Hepatic stellate cell (primary cell): ENCODE measurements at regions not wholly inside any gene's neighbourhood (a gene's known extent, or its start where the extent isn't known, plus 50 kb on each side); places are given as distances from the start of the nearest gene placed in this dataset.

Experiments used
- DNase-seq: peaks from one replicate; pipeline ENCODE4 v3.0.0; 2011; ENCODE audit warnings: low spot score

DNA sequence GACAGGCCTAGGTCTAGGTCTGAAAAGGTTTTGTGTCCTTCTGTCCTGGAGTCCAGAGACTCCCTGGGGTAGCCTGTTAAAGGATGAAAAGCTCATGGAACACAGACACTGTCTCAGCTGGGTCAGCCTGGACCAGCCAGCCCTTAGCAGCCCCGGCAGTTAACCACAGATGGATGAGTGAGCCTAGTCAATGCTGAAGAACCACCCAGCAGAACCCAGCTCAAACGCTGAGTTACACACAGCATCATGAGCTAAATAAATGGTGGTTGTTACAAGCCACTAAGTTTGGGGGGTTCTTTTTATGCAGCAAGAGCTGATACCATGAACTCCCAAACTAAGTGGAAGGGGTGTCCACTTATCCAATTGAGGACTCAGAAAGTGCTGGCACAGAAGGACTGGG, 472.8 kb upstream of the PROK2 start:
- no peak for DNase-seq

DNA sequence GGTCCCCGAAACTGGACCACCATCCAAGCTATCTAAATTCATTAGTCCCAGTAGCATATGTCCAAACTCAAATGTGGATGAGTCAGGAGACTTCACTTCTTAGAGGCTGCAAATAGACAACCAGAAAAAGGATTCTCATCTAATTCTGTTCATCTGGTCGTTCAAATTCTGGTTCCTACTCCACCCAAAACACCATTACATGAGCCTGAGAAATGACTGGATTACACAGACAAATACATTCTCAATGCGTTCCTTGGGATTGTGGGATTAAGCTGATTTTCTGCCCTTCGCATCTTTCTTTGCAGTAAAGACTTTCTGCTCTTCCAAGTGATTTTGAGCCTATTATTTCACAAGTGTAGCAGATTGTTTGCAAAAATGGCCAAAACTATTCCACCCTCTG, 472.3 kb upstream of the PROK2 start:
- no peak for DNase-seq

DNA sequence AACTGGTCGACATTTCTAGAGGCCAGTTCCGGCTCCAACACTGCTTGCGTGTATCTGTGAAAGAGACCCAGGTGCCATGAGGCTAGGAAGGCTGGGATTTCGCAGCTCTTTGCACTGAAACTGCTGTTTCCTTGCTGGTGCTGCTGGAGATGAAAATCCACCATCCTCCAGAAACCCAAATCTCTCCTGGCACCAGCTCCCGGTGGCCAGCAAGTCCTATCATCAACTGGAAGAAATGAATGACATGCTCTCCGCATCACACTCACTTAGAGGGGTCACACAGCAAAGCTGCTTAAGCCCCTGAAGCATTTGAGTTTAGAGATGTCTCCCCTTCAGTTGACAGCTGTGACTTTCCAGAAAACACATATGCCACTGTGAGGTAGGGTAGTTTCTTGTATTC, 471.8 kb upstream of the PROK2 start:
- DNase-seq: no peak

DNA sequence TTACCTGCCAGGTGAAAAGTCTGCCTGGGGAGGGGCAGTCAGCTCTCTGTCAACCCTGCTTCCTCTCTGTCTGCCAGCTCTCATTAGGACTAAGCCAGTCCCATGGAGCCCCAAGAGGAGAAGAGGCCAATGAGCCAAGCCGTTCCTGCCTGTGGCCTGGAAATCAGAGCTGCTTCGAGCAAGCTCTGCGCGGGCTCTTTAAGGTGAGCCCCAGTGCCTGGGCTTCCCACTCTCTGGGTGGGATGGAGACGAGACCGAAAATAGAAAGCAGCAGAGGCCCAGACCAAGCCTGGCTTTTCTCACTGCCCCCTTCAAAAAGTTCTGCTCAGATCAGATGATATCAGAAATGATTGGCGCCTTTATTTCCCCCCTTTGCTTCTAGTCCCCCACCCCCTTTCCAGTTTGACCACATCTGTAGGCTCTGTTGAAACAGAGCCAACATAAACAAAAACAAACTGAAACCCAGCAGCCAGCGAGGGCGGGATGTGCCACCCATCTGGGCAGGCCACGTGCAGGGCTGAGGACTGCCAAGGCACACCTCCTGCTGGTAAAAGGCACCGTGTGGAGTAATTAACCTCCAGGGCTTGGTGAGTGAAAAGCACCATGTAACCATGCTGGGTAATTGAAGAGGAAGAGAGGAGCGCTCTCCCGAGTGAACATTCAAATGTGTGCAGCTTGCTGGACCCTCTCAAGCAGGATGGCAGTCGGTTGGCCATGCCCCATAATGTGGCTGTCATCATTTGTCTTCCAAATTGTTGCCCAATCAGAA, 471.0 kb upstream of the PROK2 start:
- DNase-seq: no peak

DNA sequence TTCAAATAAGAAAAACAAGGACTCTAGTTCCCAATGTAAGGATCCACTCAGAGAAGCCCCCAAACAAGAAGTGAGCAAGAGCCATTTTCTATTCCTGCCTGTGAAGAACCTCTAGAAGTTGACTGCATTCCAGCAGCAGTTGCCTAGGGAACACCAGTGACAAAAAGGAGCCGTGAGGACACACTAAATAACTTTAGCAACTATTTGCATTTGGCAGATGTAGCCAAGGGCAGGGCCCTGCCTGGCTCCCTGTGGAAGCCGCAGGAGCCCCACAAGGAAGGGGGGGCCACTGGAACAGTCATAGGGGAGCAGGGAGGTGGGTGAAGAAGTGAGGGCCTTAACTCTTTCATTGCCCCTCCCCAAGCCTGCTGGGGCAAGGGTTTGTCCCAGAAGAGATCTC, 470.2 kb upstream of the PROK2 start:
- DNase-seq: peak; percentile 52

DNA sequence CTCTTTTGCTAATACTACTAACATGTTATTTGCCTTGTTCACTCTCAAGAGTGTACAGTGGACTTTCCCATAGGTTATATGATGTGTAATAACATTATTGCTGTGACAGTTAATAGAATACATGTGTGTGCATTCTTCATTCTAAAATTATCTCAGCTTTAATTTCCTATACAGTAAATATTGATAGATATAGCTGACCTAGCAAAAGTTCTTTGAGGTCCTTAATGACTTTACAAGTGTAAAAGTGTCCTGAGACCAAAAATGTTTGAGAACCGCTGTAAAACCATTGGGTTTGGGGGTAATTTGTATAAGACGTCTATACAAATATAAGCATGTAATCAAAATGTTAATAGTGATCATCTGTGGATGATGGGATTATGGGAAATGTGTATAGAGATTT, 469.5 kb upstream of the PROK2 start:
- no peak for DNase-seq

DNA sequence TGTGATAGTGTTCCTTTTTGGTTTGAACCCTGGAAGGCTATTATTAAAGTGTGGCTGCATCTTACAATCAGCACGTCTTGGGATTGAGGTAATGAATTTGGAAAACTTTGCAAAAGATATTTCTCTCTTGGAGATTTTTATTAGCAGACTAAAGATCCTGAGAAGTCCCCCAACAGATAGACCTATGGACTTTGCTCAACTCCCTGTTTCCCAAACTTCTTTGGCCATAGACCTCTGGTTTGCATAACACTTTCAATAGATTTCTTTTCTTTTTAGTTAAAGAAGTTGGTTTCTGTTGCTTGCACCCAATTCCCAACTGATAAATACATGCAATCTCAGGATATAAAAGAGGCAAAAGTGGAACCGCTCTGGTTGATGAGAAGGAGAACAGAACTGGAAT, 465.8 kb upstream of the PROK2 start:
- no peak for DNase-seq

DNA sequence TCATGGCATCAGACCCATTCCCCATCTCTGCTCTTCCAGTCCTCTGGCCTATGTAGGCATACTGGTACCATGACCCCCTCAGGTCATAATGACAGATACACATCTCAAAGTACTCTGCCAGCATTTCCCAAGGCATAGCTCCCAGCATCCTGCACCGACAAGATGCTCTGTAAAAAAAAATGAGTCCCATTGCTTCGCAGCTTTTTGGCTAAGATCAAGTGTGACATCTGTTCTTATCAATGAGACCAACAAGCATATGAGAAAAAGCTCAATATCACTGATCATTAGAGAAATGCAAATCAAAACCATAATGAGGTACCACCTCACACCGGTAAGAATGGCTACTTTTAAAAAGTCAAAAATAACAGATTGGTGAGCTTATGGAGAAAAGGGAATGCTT, 463.9 kb upstream of the PROK2 start:
- no peak for DNase-seq

DNA sequence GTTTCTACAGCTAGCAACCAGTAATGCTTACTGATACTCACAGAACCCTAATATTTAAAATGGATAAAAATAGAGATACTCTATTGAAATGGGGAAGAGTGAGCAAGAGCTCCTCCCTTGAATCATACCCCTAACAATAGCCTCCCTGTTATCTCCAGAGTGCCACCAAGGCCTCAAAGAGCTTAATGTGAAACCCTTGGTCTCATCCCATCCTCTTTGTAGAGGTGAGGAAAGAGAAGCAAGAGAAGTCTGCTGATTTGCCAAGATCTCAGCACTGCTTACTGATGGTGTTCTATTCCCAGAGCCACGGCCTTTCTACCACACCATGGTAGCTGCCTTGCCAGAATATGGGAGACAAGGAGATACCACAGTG, 463.4 kb upstream of the PROK2 start:
- no peak for DNase-seq

DNA sequence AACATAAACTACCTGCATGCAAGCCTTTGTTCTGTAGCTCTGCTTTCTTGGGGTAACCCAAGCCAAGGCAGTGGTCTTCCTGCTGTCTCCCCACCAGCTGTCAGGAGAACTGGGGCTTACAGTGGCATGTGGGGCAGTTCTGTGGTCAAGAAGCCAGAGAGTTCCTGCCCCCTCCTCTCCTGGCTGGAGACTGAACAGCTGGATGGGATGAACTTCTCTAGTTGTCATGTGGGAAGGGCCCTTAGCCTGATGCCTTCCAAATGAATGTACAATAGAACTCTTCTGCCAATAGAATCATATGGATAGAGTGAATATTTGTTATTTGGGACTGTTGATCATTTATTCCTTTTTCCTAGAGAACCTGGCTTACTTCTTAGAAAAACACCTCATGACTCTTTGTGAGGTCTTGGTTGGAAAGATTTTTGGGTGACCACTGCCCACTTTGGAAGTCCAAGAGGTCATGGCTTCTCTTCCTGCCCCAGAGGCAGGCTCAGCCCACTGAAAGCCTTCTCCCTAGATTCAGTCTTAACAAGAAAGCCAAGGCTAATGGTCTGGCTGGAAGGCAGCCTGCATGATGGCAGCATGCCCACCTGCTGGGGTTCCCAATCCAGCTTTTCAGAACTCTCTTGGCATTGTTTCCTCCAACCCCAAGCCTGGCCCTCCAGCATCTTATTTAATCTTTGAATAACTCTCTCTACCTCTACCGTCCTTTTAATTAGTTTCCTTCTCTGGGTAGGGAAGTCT, 462.9 kb upstream of the PROK2 start:
- DNase-seq: no peak

DNA sequence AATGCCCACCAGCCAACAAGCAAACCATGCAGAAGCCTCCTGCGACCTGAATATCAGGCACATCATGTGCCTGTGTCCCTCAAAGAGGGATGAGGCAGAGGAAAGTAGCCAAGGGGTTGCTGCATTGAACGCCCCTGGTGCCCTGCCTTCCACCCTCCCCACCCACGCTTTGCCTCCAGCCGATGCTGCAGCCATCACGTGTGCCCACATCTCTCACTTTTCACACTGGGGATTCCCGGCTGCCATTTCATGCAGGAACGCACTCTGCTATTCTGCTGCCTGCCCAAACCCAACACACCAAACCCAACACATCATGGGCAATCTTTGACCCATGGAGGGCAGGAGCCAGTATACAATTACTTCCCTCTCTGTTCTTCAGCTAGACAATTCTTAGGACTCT, 462.2 kb upstream of the PROK2 start:
- DNase-seq: no peak

DNA sequence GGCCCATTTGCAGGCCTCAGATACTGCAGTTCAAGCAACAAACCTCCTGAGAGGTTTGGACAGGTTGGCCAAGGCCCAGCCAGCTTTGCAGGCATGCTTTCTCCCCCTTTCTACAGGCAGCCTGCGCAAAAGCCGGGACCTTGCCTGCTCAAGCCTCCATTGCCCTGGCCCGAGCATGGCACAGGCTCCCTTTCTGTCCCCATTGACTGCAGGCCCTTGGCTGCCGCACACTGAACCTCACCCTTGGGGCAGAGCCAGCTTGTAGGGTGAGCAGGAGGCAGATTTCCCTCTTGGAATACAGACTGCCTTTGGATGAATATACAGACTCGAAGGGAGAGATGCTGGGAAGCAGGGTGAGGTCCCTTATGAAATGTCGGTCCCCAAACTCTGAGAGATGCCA, 461.7 kb upstream of the PROK2 start:
- DNase-seq: no peak

DNA sequence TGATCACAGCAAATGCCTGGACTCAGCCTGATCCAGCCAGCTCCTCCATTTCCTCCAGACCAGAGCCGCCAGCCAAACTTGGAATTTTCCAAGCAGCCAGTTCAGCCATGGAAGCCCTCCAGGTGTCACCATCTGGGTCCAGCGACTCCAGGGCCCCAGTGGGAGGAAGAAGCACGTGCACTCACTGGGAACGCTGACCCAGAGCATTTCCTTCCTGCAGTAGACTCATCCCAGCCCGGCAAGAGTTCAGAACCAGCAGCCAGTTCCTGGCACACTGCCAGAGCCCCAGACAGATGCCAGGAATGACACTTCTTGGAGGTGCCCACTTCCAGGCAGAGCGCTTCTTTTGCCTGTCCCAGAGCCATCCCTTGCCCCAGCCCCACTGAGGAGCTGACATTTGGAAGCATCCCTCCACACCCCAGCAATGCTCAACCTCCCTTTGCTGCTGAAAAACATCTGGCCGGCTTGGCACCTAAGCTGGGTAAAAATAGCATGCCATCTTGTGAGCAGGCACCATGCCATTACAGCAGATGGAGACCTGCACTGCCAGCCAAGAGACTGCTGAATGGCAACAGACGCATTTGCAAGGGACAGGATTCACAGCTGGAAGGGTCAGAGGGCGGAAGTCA, 460.3 kb upstream of the PROK2 start:
- no peak for DNase-seq

DNA sequence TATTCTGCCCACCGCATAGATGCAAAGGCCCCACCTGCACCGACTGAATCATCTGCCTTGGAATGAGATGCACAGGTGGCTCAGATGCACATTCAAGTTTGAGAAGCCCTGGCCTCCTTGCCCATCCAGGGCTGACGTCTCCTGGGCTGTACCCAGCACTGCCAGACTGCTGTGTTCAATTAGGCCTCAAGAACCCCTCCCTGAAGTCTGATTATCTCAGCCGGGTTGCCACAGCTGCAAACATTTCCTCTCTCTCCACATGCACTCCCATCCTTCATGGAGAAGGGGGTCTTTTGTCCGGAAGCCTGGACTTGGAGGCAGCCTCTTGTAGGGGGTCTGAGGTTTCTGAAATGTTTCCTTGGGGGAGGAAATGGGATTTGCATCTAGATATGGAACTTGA, 459.4 kb upstream of the PROK2 start:
- DNase-seq: no peak

DNA sequence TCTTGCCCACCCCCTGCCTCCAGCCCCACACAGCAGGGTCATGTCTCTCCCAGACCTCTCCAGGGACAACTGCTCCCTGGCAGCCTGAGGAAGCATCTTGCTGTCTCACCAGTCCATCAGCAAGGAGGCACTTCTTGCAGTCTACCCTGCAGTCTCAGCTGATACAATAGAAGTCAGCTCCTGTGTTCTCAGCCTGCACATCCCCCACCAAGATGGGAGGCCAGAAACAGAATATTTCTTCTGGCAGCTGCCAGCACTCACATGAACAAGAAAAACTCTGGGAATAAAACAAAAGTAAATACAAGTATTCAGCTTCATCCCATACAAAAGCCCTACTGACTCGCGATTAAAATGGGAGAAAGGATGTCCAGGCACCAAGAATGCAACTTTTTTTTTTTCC, 457.4 kb upstream of the PROK2 start:
- no peak for DNase-seq

DNA sequence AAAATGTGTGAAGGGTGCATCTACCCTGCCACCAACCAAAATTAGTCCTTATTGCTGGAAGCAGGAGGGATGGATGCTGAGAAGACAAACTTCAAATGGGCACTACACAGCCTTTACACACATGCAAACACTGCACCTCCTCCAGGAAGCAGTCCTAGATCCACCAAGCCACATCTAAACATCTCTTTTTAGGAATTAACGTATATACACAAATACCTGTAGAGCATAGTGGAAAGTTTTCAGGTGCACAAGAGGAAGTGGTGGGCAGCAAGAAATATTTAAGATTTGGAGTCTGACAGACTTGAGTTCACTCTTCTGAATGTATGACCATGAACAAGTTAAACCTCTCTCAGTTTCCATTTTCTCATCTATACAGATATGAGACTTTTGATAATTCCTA, 456.6 kb upstream of the PROK2 start:
- DNase-seq: no peak

DNA sequence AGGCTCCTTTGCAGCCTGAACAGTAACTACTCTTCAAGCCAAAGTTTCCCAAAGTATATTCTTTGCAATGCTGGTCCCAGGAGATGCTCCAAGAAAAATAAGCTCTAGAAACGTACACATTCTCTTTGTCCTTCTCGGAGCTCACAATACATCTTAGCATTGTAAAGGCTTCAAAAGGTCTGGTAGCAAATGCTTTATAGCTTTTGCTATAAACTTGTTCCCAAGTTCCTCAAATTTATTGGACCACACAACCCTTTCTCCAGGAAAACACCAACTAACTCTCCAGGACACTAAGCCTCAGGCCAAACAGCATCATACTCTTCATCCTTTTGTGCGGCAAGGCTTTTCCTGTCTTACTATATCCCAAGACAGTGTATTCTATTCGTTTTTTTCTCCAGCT, 455.6 kb upstream of the PROK2 start:
- DNase-seq: no peak

DNA sequence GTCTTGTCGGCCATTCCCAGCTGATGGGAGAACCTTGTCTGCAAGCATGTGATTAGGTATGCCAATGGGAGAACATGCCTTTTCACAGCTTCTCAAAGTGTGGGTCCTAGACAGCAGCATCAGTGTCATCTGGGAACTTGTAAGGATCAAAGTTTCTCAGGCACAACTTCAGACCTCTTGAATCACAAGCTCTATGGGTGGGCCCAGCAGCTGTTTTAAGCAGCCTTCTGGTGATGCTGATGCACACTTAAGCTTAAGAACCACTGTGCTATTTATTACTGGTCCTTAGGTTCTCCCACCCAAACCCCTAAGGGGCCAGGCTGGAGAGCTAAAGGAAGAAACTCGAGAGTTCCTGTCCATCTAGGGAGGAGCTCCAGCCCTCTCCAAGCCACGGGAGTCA, 453.9 kb upstream of the PROK2 start:
- DNase-seq: no peak

DNA sequence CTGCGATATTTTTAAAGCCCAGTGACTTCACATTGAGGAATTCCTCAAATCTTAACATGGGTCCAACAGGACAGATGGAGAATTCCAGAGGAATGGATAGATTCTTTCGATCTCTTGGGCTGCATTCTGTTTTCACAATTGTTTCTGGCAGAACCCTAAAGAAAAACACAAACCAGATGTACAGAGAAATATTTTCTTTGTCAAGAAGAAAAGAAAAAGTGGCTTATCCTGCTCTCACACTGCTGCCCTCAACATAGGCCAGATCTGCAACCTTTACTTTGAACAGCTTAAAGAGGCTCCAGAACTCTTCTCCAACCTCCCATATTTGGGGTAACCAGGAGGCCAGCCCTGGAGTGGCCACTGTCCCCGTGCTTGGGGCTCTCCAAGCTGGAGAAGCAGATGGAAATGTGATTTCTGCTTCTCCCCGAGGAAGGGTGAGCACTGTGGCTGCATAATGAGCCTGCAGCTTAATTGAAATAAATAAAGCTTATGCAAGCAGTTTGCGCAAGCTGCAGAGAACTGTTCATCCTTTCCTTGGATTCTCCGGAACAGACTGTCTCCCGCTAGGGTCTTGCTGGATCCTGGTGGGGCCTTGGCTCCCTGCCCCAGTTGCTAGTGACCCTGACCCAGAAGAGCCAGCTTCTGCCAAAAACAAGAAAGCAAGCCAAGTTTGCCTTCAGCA, 453.2 kb upstream of the PROK2 start:
- no peak for DNase-seq

DNA sequence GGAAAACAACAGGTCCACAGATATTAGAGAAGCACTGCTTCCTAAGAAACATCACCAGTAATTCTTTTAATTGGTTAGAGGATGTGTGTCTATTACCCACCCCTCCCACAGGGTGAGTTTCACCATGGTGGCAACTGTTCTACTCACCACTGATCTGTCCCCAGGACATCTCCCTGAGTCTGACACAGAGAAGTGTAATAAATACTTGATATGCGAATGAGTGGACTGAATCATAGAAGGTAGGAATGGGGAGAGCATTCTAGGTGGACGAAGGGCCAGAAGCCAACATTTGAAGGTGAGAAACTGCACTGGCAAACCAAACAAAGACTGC, 452.7 kb upstream of the PROK2 start:
- no peak for DNase-seq

DNA sequence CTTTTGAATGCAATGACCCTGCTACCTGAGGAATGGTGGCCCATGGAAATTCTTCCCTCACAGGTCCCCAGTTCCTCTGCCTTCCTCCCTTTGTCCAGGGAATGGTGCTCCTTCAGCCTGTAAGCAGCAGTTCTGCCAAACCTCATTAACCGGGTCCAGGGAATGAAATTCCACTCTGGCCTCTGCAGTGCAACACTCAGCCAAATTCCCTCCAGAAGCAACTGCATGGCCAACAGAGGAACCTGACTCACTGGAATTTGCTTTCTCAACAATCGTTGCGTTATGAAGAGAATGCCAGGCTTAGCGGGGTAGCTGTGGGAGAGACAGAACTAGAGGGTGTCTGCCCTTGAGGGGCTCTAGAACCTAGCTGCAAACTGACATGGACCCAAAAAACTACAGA, 449.4 kb upstream of the PROK2 start:
- DNase-seq: no peak

DNA sequence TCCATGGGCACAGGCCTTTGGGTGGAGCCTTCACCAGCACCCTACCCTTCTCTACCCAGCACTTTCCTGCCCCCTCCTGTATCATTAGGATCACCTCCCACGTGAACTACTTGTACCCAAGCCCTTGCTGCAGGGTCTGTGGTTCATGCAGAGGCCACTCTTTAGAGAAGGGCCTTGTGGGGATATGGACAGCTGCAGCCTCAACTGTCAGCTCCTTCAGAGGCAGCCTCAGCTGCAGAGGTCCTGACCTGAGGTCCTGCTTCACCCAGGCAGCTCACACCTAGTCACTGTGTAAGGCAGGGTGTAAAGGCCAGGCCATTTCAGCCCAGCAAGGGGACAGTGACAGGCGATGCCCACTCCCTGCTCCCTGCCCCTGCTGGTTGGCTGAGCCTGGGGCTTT, 448.6 kb upstream of the PROK2 start:
- no peak for DNase-seq

DNA sequence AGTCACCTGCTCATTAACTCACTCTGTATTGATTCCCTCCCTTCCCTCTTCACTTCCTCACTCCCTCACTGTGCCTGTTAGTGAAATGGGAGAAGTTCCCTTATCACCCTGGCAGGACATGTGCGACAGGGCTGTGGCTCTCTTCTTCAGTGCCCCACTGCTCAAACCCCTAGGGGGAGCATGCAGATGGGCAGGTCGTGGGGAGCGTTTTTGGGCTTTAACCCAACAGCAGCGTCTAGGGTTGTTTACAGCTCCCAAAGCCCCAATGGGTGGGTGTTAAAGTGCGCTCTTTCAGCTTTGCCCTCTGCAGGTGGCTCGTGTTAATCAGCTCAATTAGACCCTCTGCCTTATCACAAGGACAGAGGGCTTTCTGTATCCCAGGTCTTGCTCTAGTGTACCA, 447.8 kb upstream of the PROK2 start:
- DNase-seq: no peak
